ENCODE measurements at regions not wholly inside any gene's neighbourhood (a gene's known extent, or its start where the extent isn't known, plus 50 kb on each side); places are given as distances from the start of the nearest gene placed in this dataset.

GRCh38 chr16:76183647-76184046, 93.6 kb upstream of the CNTNAP4 start:
- intact Hi-C loops (cut with micrococcal nuclease), result no loop called here
- H3K36me3 Mint-ChIP-seq (ENCODE audit: low read depth), result no peaks in the 10 kb centered on the region

GRCh38 chr16:76190057-76190456, 87.1 kb upstream of the CNTNAP4 start:
- Mint-ChIP-seq H3K27me3 (ENCODE audit: insufficient read depth) (no peaks in the 10 kb centered on the region), H3K9me3 (peaks cover 6% of the 10 kb centered on the region), H3K36me3 (ENCODE audit: low read depth) (no peaks in the 10 kb centered on the region), H3K27ac (no peak overlapping the region), H3K4me3 (no peak overlapping the region), H3K4me1 (ENCODE audit: low read depth) (no peaks in the 10 kb centered on the region)
- intact Hi-C loops (cut with micrococcal nuclease), result no loop called here
- no peak for DNase-seq (ENCODE audit: low spot score)

More at GRCh38 chr16:76183647-76184046, 93.6 kb upstream of the CNTNAP4 start:
- no peak for DNase-seq (ENCODE audit: low spot score)
- no peaks in the 10 kb centered on the region for H3K27me3 Mint-ChIP-seq (ENCODE audit: insufficient read depth)
- H3K4me1 Mint-ChIP-seq (ENCODE audit: low read depth), result no peaks in the 10 kb centered on the region
- peaks cover 6% of the 10 kb centered on the region for H3K9me3 Mint-ChIP-seq
- H3K4me3 Mint-ChIP-seq, result no peak overlapping the region
- no peak overlapping the region for H3K27ac Mint-ChIP-seq

- H3K36me3 Mint-ChIP-seq (ENCODE audit: low read depth), result no peaks in the 10 kb centered on the region
- H3K27me3 Mint-ChIP-seq (ENCODE audit: insufficient read depth), result no peaks in the 10 kb centered on the region
- intact Hi-C loops (cut with micrococcal nuclease), result no loop called here
- H3K4me1 Mint-ChIP-seq (ENCODE audit: low read depth), result no peaks in the 10 kb centered on the region
- H3K27ac Mint-ChIP-seq, result no peak overlapping the region
- peaks cover 6% of the 10 kb centered on the region for H3K9me3 Mint-ChIP-seq
- H3K4me3 Mint-ChIP-seq, result no peak overlapping the region
- DNase-seq (ENCODE audit: low spot score), result no peak
These were observed 86.7 kb upstream of the CNTNAP4 start for GRCh38 chr16:76190480-76190879.

GRCh38 chr16:76193906-76194615, 83.1 kb upstream of the CNTNAP4 start:
- H3K9me3 Mint-ChIP-seq, result no peaks in the 10 kb centered on the region
- H3K4me1 Mint-ChIP-seq (ENCODE audit: low read depth), result no peaks in the 10 kb centered on the region
- no peak overlapping the region for H3K27ac Mint-ChIP-seq
- H3K36me3 Mint-ChIP-seq (ENCODE audit: low read depth), result no peaks in the 10 kb centered on the region
- H3K27me3 Mint-ChIP-seq (ENCODE audit: insufficient read depth), result no peaks in the 10 kb centered on the region
- no peak for DNase-seq (ENCODE audit: low spot score)
- intact Hi-C loops (cut with micrococcal nuclease), result no loop called here
- H3K4me3 Mint-ChIP-seq, result no peak overlapping the region

- DNase-seq (ENCODE audit: low spot score), result no peak
- intact Hi-C loops (cut with micrococcal nuclease), result no loop called here
- no peaks in the 10 kb centered on the region for H3K4me1 Mint-ChIP-seq (ENCODE audit: low read depth)
- no peak overlapping the region for H3K4me3 Mint-ChIP-seq
- no peaks in the 10 kb centered on the region for H3K9me3 Mint-ChIP-seq
- no peaks in the 10 kb centered on the region for H3K27me3 Mint-ChIP-seq (ENCODE audit: insufficient read depth)
- no peak overlapping the region for H3K27ac Mint-ChIP-seq
- H3K36me3 Mint-ChIP-seq (ENCODE audit: low read depth), result no peaks in the 10 kb centered on the region
These were observed 82.6 kb upstream of the CNTNAP4 start for GRCh38 chr16:76194616-76195015.

- Mint-ChIP-seq H3K27ac (no peak overlapping the region), H3K9me3 (no peaks in the 10 kb centered on the region), H3K4me1 (ENCODE audit: low read depth) (no peaks in the 10 kb centered on the region), H3K27me3 (ENCODE audit: insufficient read depth) (no peaks in the 10 kb centered on the region), H3K36me3 (ENCODE audit: low read depth) (no peaks in the 10 kb centered on the region), H3K4me3 (no peak overlapping the region)
- DNase-seq (ENCODE audit: low spot score), result no peak
- intact Hi-C loops (cut with micrococcal nuclease), result no loop called here
These were observed 82.1 kb upstream of the CNTNAP4 start for GRCh38 chr16:76195056-76195455.

- H3K4me1 Mint-ChIP-seq (ENCODE audit: low read depth), result no peaks in the 10 kb centered on the region
- H3K27ac Mint-ChIP-seq, result no peak overlapping the region
- intact Hi-C loops (cut with micrococcal nuclease), result no loop called here
- no peaks in the 10 kb centered on the region for H3K36me3 Mint-ChIP-seq (ENCODE audit: low read depth)
- no peaks in the 10 kb centered on the region for H3K27me3 Mint-ChIP-seq (ENCODE audit: insufficient read depth)
- no peak for DNase-seq (ENCODE audit: low spot score)
- no peaks in the 10 kb centered on the region for H3K9me3 Mint-ChIP-seq
- no peak overlapping the region for H3K4me3 Mint-ChIP-seq
These were observed 81.6 kb upstream of the CNTNAP4 start for GRCh38 chr16:76195648-76196047.

GRCh38 chr16:76197900-76198299, 79.3 kb upstream of the CNTNAP4 start:
- no peak overlapping the region for H3K4me3 Mint-ChIP-seq
- intact Hi-C loops (cut with micrococcal nuclease), result no loop called here

GRCh38 chr16:76199681-76200220, 77.5 kb upstream of the CNTNAP4 start:
- H3K27me3 Mint-ChIP-seq (ENCODE audit: insufficient read depth), result no peaks in the 10 kb centered on the region
- no peaks in the 10 kb centered on the region for H3K36me3 Mint-ChIP-seq (ENCODE audit: low read depth)
- H3K27ac Mint-ChIP-seq, result no peak overlapping the region
- intact Hi-C loops (cut with micrococcal nuclease), result no loop called here
- no peak for DNase-seq (ENCODE audit: low spot score)
- H3K9me3 Mint-ChIP-seq, result no peaks in the 10 kb centered on the region
- H3K4me1 Mint-ChIP-seq (ENCODE audit: low read depth), result no peaks in the 10 kb centered on the region
- H3K4me3 Mint-ChIP-seq, result no peak overlapping the region

More at GRCh38 chr16:76197900-76198299, 79.3 kb upstream of the CNTNAP4 start:
- H3K27me3 Mint-ChIP-seq (ENCODE audit: insufficient read depth), result no peaks in the 10 kb centered on the region
- H3K36me3 Mint-ChIP-seq (ENCODE audit: low read depth), result no peaks in the 10 kb centered on the region
- no peaks in the 10 kb centered on the region for H3K4me1 Mint-ChIP-seq (ENCODE audit: low read depth)
- H3K27ac Mint-ChIP-seq, result no peak overlapping the region
- DNase-seq (ENCODE audit: low spot score), result no peak
- no peaks in the 10 kb centered on the region for H3K9me3 Mint-ChIP-seq

GRCh38 chr16:76201385-76201784, 75.8 kb upstream of the CNTNAP4 start:
- Mint-ChIP-seq H3K27me3 (ENCODE audit: insufficient read depth) (no peaks in the 10 kb centered on the region), H3K27ac (no peak overlapping the region), H3K36me3 (ENCODE audit: low read depth) (no peaks in the 10 kb centered on the region), H3K9me3 (no peaks in the 10 kb centered on the region), H3K4me3 (no peak overlapping the region), H3K4me1 (ENCODE audit: low read depth) (no peaks in the 10 kb centered on the region)
- intact Hi-C loops (cut with micrococcal nuclease), result no loop called here
- DNase-seq (ENCODE audit: low spot score), result no peak

GRCh38 chr16:76204249-76204648, 73.0 kb upstream of the CNTNAP4 start:
- no peaks in the 10 kb centered on the region for H3K27me3 Mint-ChIP-seq (ENCODE audit: insufficient read depth)
- no peak overlapping the region for H3K27ac Mint-ChIP-seq
- no peaks in the 10 kb centered on the region for H3K4me1 Mint-ChIP-seq (ENCODE audit: low read depth)
- DNase-seq (ENCODE audit: low spot score), result no peak
- intact Hi-C loops (cut with micrococcal nuclease), result no loop called here
- no peaks in the 10 kb centered on the region for H3K36me3 Mint-ChIP-seq (ENCODE audit: low read depth)
- no peaks in the 10 kb centered on the region for H3K9me3 Mint-ChIP-seq
- H3K4me3 Mint-ChIP-seq, result no peak overlapping the region

- no peak for DNase-seq (ENCODE audit: low spot score)
- Mint-ChIP-seq H3K4me1 (ENCODE audit: low read depth) (no peaks in the 10 kb centered on the region), H3K9me3 (no peaks in the 10 kb centered on the region), H3K4me3 (no peak overlapping the region), H3K27ac (no peak overlapping the region), H3K36me3 (ENCODE audit: low read depth) (no peaks in the 10 kb centered on the region), H3K27me3 (ENCODE audit: insufficient read depth) (no peaks in the 10 kb centered on the region)
- intact Hi-C loops (cut with micrococcal nuclease), result no loop called here
These were observed 69.9 kb upstream of the CNTNAP4 start for GRCh38 chr16:76207270-76207669.

GRCh38 chr16:76210157-76210556, 67.0 kb upstream of the CNTNAP4 start:
- Mint-ChIP-seq H3K36me3 (ENCODE audit: low read depth) (no peaks in the 10 kb centered on the region), H3K9me3 (peaks cover 4% of the 10 kb centered on the region), H3K4me1 (ENCODE audit: low read depth) (no peaks in the 10 kb centered on the region), H3K4me3 (no peak overlapping the region), H3K27me3 (ENCODE audit: insufficient read depth) (no peaks in the 10 kb centered on the region), H3K27ac (no peak overlapping the region)
- intact Hi-C loops (cut with micrococcal nuclease), result no loop called here
- DNase-seq (ENCODE audit: low spot score), result no peak

GRCh38 chr16:76213860-76214259, 63.3 kb upstream of the CNTNAP4 start:
- peaks cover 9% of the 10 kb centered on the region for H3K9me3 Mint-ChIP-seq

More at GRCh38 chr16:76213860-76214259, 63.3 kb upstream of the CNTNAP4 start:
- no peaks in the 10 kb centered on the region for H3K27me3 Mint-ChIP-seq (ENCODE audit: insufficient read depth)
- H3K4me1 Mint-ChIP-seq (ENCODE audit: low read depth), result no peaks in the 10 kb centered on the region
- no peak overlapping the region for H3K27ac Mint-ChIP-seq
- no peaks in the 10 kb centered on the region for H3K36me3 Mint-ChIP-seq (ENCODE audit: low read depth)
- DNase-seq (ENCODE audit: low spot score), result no peak
- H3K4me3 Mint-ChIP-seq, result no peak overlapping the region
- intact Hi-C loops (cut with micrococcal nuclease), result no loop called here
